Gastrocnemius medialis (tissue), 4 donors: ENCODE measurements at regions not wholly inside any gene's neighbourhood (a gene's known extent, or its start where the extent isn't known, plus 50 kb on each side); places are given as distances from the start of the nearest gene placed in this dataset.

Source experiments
- ATAC-seq, 2 donors: fragments of 150-250 bp; one replicate each; pipeline ENCODE4 v1.9.1; 2016
- DNase-seq, 2 donors: peaks; one replicate each; pipeline ENCODE4 v3.0.0-alpha.2; 2019
- H3K27ac ChIP-seq, 4 donors: fragments of 200-600 bp; sonication (generic); 1 replicate in 1 of 4; 2 replicates in 3 of 4; pipeline ENCODE4 v1.5.1; 2016 to 2018; ENCODE audit warnings: mild to moderate bottlenecking in 2 of 4, moderate library complexity in 1 of 4
- H3K27me3 ChIP-seq, 3 donors: fragments of 200-600 bp; sonication (generic) in 2 of 3; 1 replicate in 1 of 3; 2 replicates in 2 of 3; pipeline versions ENCODE4 v1.5.1 to v1.6.0; 2016 to 2019; ENCODE audit warnings: mild to moderate bottlenecking in 1 of 3, moderate library complexity in 1 of 3
- H3K36me3 ChIP-seq, 2 donors: fragments of 200-600 bp; sonication (generic) in 1 of 2; one replicate each; pipeline ENCODE4 v1.5.1; 2017 to 2018
- H3K4me1 ChIP-seq, 2 donors: fragments of 200-600 bp; sonication (generic) in 1 of 2; one replicate each; pipeline ENCODE4 v1.5.1; 2016 to 2017; ENCODE audit warnings: mild to moderate bottlenecking in 2 of 2
- H3K4me3 ChIP-seq, 4 donors: fragments of 200-600 bp; sonication (generic) in 3 of 4; 1 replicate in 1 of 4; 2 replicates in 3 of 4; pipeline ENCODE4 v1.5.1; 2016 to 2019; ENCODE audit warnings: mild to moderate bottlenecking in 2 of 4
- H3K9me3 ChIP-seq, 3 donors: fragments of 200-600 bp; sonication (generic) in 2 of 3; 1 replicate in 1 of 3; 2 replicates in 2 of 3; pipeline ENCODE4 v1.5.1; 2016 to 2019
- POLR2A ChIP-seq, 2 donors: fragments of 450-650 bp; IDR thresholded peaks; one replicate each; pipeline ENCODE4 v1.6.1; 2017; ENCODE audit warnings: antibody characterized with exemption in 2 of 2, mild to moderate bottlenecking in 2 of 2, moderate library complexity in 2 of 2
- in situ Hi-C, 4 donors: fragments of 200-750 bp; cut with MboI; loops; one replicate each; pipeline versions ENCODE4 v1.15.0 to v1.8.0; 2017; ENCODE audit warnings: low sequenced_read_pairs in 4 of 4
- intact Hi-C: fragments of 100-400 bp; cut with DNase I; formaldehyde crosslinking; loops from one replicate; pipeline ENCODE4 v1.15.1; 2023; ENCODE audit warnings: low total_unique reads
- TF ChIP-seq, protein P1 (sequence below), 5 experiments: fragments of 450-650 bp in 3 of 5; fragments of 200-600 bp in 2 of 5; sonication (generic) in 2 of 5; IDR thresholded peaks in 4 of 5; conservative IDR thresholded peaks in 1 of 5; 1 replicate in 4 of 5; 2 replicates in 1 of 5; pipeline ENCODE4 v1.5.1; 2016 to 2019; ENCODE audit warnings: antibody characterized with exemption in 5 of 5, mild to moderate bottlenecking in 3 of 5, moderate library complexity in 3 of 5

- DNase-seq (no peak), ATAC-seq (no peak)
- H3K36me3 ChIP-seq = no peaks in the 10 kb centered on the region
- no peak for TF ChIP-seq POLR2A (IDR thresholded peaks at IDR 0.05)
- TF ChIP-seq, protein P1, sequence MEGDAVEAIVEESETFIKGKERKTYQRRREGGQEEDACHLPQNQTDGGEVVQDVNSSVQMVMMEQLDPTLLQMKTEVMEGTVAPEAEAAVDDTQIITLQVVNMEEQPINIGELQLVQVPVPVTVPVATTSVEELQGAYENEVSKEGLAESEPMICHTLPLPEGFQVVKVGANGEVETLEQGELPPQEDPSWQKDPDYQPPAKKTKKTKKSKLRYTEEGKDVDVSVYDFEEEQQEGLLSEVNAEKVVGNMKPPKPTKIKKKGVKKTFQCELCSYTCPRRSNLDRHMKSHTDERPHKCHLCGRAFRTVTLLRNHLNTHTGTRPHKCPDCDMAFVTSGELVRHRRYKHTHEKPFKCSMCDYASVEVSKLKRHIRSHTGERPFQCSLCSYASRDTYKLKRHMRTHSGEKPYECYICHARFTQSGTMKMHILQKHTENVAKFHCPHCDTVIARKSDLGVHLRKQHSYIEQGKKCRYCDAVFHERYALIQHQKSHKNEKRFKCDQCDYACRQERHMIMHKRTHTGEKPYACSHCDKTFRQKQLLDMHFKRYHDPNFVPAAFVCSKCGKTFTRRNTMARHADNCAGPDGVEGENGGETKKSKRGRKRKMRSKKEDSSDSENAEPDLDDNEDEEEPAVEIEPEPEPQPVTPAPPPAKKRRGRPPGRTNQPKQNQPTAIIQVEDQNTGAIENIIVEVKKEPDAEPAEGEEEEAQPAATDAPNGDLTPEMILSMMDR (IDR thresholded peaks at IDR 0.05 in 4 of 5, conservative IDR thresholded peaks at IDR 0.05 in 1 of 5) = no peak
- no peak overlapping the region for H3K4me3 ChIP-seq
- intact Hi-C loops = no loop called here
- no peak overlapping the region for H3K27ac ChIP-seq
- H3K27me3 ChIP-seq = no peaks in the 10 kb centered on the region
- no peaks in the 10 kb centered on the region for H3K9me3 ChIP-seq
- H3K4me1 ChIP-seq = no peaks in the 10 kb centered on the region
- in situ Hi-C loops = no loop called here
Measured at GRCh38 chr2:215522237-215522636, 86.4 kb upstream of the FN1 start.

DNA sequence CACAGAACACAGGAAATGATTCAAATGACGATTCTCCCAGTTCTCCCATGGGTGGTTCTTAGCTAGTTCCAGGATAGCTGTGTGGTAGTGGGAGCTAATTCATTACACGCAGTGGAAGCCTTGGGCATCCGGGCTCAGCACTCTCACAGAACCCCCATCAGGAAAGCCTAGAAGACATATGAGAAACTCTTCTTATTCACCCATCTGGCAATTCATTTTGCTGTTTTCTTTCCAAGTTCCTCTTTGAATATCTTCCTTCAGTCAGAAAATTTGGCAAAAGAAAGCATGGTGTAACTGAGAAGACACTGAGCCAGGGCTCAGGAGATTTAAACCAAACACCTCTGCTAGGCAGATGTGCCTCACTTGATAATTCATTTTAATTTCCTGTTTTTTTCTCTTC lies 85.2 kb upstream of the FN1 start:
- TF ChIP-seq, protein P1 (IDR thresholded peaks at IDR 0.05 in 4 of 5, conservative IDR thresholded peaks at IDR 0.05 in 1 of 5) = no peak
- TF ChIP-seq POLR2A (IDR thresholded peaks at IDR 0.05) = no peak
- Histone ChIP-seq H3K9me3 (no peaks in the 10 kb centered on the region), H3K27ac (no peak overlapping the region), H3K36me3 (no peaks in the 10 kb centered on the region), H3K27me3 (no peaks in the 10 kb centered on the region), H3K4me3 (no peak overlapping the region), H3K4me1 (no peaks in the 10 kb centered on the region)
- in situ Hi-C loops = no loop called here
- ATAC-seq (no peak), DNase-seq (no peak)
- intact Hi-C loops = no loop called here

DNA sequence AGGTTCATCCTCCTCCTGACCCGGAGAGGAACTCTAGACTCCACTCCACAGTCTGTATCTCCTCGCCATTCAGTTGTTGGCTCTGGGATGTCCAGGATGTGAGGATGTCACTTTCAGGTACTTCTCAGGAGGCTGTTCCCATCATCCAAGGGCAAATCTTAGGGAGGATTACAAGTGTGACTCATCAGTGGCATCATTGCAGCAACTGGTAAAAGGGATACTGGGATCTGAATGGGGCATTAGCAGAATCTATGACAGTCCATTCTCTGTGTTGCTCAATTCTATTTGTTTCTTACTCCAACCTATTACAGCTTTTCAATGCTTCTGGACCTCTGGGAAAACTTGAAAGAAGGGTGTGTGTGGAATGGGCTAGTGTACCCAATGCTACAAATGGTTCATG lies 81.5 kb upstream of the FN1 start:
- Histone ChIP-seq H3K27ac (no peak overlapping the region), H3K4me3 (no peak overlapping the region), H3K27me3 (no peaks in the 10 kb centered on the region), H3K9me3 (no peaks in the 10 kb centered on the region), H3K4me1 (no peaks in the 10 kb centered on the region), H3K36me3 (no peaks in the 10 kb centered on the region)
- intact Hi-C loops (no loop called here), in situ Hi-C loops (no loop called here)
- DNase-seq (no peak), ATAC-seq (no peak)
- TF ChIP-seq, protein P1 (IDR thresholded peaks at IDR 0.05 in 4 of 5, conservative IDR thresholded peaks at IDR 0.05 in 1 of 5) = no peak
- TF ChIP-seq POLR2A (IDR thresholded peaks at IDR 0.05) = no peak

- Histone ChIP-seq H3K9me3 (no peaks in the 10 kb centered on the region), H3K4me1 (no peaks in the 10 kb centered on the region)
- DNase-seq = no peak
Measured at GRCh38 chr2:215514516-215514915, 78.6 kb upstream of the FN1 start.

More at GRCh38 chr2:215514516-215514915, 78.6 kb upstream of the FN1 start:
- no peak for ATAC-seq
- in situ Hi-C loops = no loop called here
- Histone ChIP-seq H3K27me3 (no peaks in the 10 kb centered on the region), H3K4me3 (no peak overlapping the region), H3K36me3 (no peaks in the 10 kb centered on the region), H3K27ac (no peak overlapping the region)
- no peak for TF ChIP-seq POLR2A (IDR thresholded peaks at IDR 0.05)
- TF ChIP-seq, protein P1 (IDR thresholded peaks at IDR 0.05 in 4 of 5, conservative IDR thresholded peaks at IDR 0.05 in 1 of 5) = no peak
- intact Hi-C loops = no loop called here
